CD14-positive monocyte (primary cell): ENCODE measurements at regions not wholly inside any gene's neighbourhood (a gene's known extent, or its start where the extent isn't known, plus 50 kb on each side); places are given as distances from the start of the nearest gene placed in this dataset.

Experiments
- DNase-seq, 3 donors: peaks; one replicate each; pipeline ENCODE4 v3.0.0-alpha.2; 2011 to 2022
- H2AFZ ChIP-seq: 2 replicates; pipeline ENCODE4 v1.6.0; 2012; ENCODE audit warnings: mild to moderate bottlenecking, low read depth, low read length, inconsistent platforms; ENCODE audit not compliant: insufficient read depth, poor library complexity, severe bottlenecking
- H3K27ac ChIP-seq, 2 donors: 1 replicate in 1 of 2; 2 replicates in 1 of 2; pipeline ENCODE4 v1.5.1; 2012 to 2013; ENCODE audit warnings: low read length in 2 of 2, control low read depth in 1 of 2, inconsistent platforms in 1 of 2, low read depth in 1 of 2, mild to moderate bottlenecking in 1 of 2
- H3K27me3 ChIP-seq, 2 donors: one replicate each; pipeline versions ENCODE4 v1.6.0 to v1.6.1; 2011 to 2013; ENCODE audit warnings: low read length in 2 of 2; ENCODE audit not compliant: control insufficient read depth in 2 of 2, insufficient read depth in 2 of 2
- H3K36me3 ChIP-seq, 2 donors: replicated peaks in 1 of 2; 1 replicate in 1 of 2; 2 replicates in 1 of 2; pipeline versions ENCODE4 v1.5.1 to v1.6.1; 2012 to 2013; ENCODE audit warnings: low read length in 2 of 2, control low read depth in 1 of 2, inconsistent platforms in 1 of 2, mild to moderate bottlenecking in 1 of 2; ENCODE audit not compliant: insufficient read depth in 2 of 2, control insufficient read depth in 1 of 2
- H3K4me1 ChIP-seq, 2 donors: 1 replicate in 1 of 2; 2 replicates in 1 of 2; pipeline versions ENCODE4 v1.5.1 to v1.6.1; 2012 to 2013; ENCODE audit warnings: low read length in 2 of 2, control low read depth in 1 of 2, inconsistent platforms in 1 of 2, mild to moderate bottlenecking in 1 of 2, moderate library complexity in 1 of 2; ENCODE audit not compliant: insufficient read depth in 2 of 2, control insufficient read depth in 1 of 2
- H3K4me2 ChIP-seq: replicated peaks from 2 replicates; pipeline ENCODE3; 2012; ENCODE audit warnings: low read length, moderate library complexity, mild to moderate bottlenecking; ENCODE audit not compliant: poor library complexity, severe bottlenecking; ENCODE audit errors: extremely low read depth
- H3K4me3 ChIP-seq, 3 experiments: fragments of 200-600 bp in 1 of 3; sonication (generic) in 1 of 3; replicated peaks in 1 of 3; 1 replicate in 2 of 3; 2 replicates in 1 of 3; pipeline ENCODE4 v1.5.1; 2011 to 2013; ENCODE audit warnings: low read length in 3 of 3, mild to moderate bottlenecking in 3 of 3, control low read depth in 2 of 3, low read depth in 2 of 3, inconsistent platforms in 1 of 3, moderate library complexity in 1 of 3
- H3K79me2 ChIP-seq: 2 replicates; pipeline ENCODE4 v1.6.0; 2012; ENCODE audit warnings: mild to moderate bottlenecking, control low read depth, inconsistent platforms, low read length, moderate library complexity; ENCODE audit not compliant: insufficient read depth
- H3K9ac ChIP-seq: 2 replicates; pipeline ENCODE4 v1.6.0; 2017; ENCODE audit warnings: low read length, mild to moderate bottlenecking; ENCODE audit not compliant: insufficient read depth, poor library complexity, severe bottlenecking
- H3K9me3 ChIP-seq, 2 donors: replicated peaks in 1 of 2; 1 replicate in 1 of 2; 2 replicates in 1 of 2; pipeline versions ENCODE4 v1.5.1 to v1.6.1; 2012 to 2013; ENCODE audit warnings: low read length in 2 of 2, control low read depth in 1 of 2; ENCODE audit not compliant: control insufficient read depth in 1 of 2, insufficient read depth in 1 of 2
- H4K20me1 ChIP-seq: 2 replicates; pipeline ENCODE4 v1.6.0; 2012; ENCODE audit warnings: mild to moderate bottlenecking, low read length, control low read depth, moderate library complexity; ENCODE audit not compliant: insufficient read depth
- H3K27ac Mint-ChIP-seq, 7 donors: one replicate each; pipeline ENCODE4 v1.8.0; 2020; ENCODE audit warnings: mild to moderate bottlenecking in 7 of 7, mixed read lengths in 7 of 7, moderate library complexity in 6 of 7, inconsistent platforms in 2 of 7
- H3K27me3 Mint-ChIP-seq, 3 donors: one replicate each; pipeline ENCODE4 v1.8.0; 2021 to 2022; ENCODE audit warnings: low read depth in 3 of 3, mild to moderate bottlenecking in 3 of 3, mixed read lengths in 3 of 3, moderate library complexity in 3 of 3, inconsistent platforms in 1 of 3
- H3K36me3 Mint-ChIP-seq, 2 donors: one replicate each; pipeline ENCODE4 v1.8.0; 2020; ENCODE audit warnings: mixed read lengths in 2 of 2, inconsistent platforms in 1 of 2, mild to moderate bottlenecking in 1 of 2
- H3K4me1 Mint-ChIP-seq: one replicate; pipeline ENCODE4 v1.8.0; 2020; ENCODE audit warnings: mild to moderate bottlenecking, mixed read lengths
- H3K4me3 Mint-ChIP-seq, 2 donors: one replicate each; pipeline ENCODE4 v1.8.0; 2020; ENCODE audit warnings: mild to moderate bottlenecking in 2 of 2, mixed read lengths in 2 of 2, moderate library complexity in 1 of 2
- H3K9me3 Mint-ChIP-seq, 7 donors: one replicate each; pipeline ENCODE4 v1.8.0; 2020 to 2022; ENCODE audit warnings: mixed read lengths in 7 of 7, mild to moderate bottlenecking in 6 of 7, moderate library complexity in 6 of 7, inconsistent platforms in 2 of 7
- CTCF ChIP-seq: fragments of 200-600 bp; IDR thresholded peaks from one replicate; pipeline ENCODE4 v1.8.0; 2022; ENCODE audit warnings: antibody characterized with exemption, mild to moderate bottlenecking
- WGBS: methylation state at CpG from one replicate; pipeline ENCODE4 v1.1.5; 2013; ENCODE audit warnings: missing lambda C conversion rate; ENCODE audit not compliant: insufficient coverage; 5-methylcytosine and 5-hydroxymethylcytosine counted together
- intact Hi-C, 2 donors: fragments of 100-400 bp; cut with micrococcal nuclease; formaldehyde crosslinking; loops; one replicate each; pipeline versions ENCODE4 v1.15.0 to v1.15.1; 2023

- peaks cover 0 to 20% (median 7%) of the 10 kb centered on the region in 7 donors for H3K9me3 Mint-ChIP-seq
- no peaks in the 10 kb centered on the region for H4K20me1 ChIP-seq
- no peaks in the 10 kb centered on the region for H3K4me1 ChIP-seq
- no peaks in the 10 kb centered on the region for H3K36me3 ChIP-seq
- H3K36me3 Mint-ChIP-seq = no peaks in the 10 kb centered on the region
- H3K4me3 ChIP-seq = no peak overlapping the region
- no peak for DNase-seq
- intact Hi-C loops = no loop called here
- no peaks in the 10 kb centered on the region for H3K4me1 Mint-ChIP-seq
- no peak overlapping the region for H3K27ac ChIP-seq
- no peaks in the 10 kb centered on the region for H3K79me2 ChIP-seq
- H3K9ac ChIP-seq = no peak overlapping the region
- no peak overlapping the region for H3K4me3 Mint-ChIP-seq
- H3K27me3 Mint-ChIP-seq = peaks cover 0 to 3% (median 0%) of the 10 kb centered on the region in 3 donors
- TF ChIP-seq CTCF = no peak
- H3K9me3 ChIP-seq = peaks cover 0 to 4% of the 10 kb centered on the region in 2 donors
- WGBS = no CpG with 5 or more reads among the region's 1 CpG
- no peaks in the 10 kb centered on the region for H3K27me3 ChIP-seq
- peak overlapping the region in 1 of 7 donors; percentile 11 for H3K27ac Mint-ChIP-seq
- H2AFZ ChIP-seq = no peak overlapping the region
- H3K4me2 ChIP-seq = no peak overlapping the region
Measured at GRCh38 chr10:90328896-90329295, 528.9 kb downstream of the HTR7 start.

GRCh38 chr10:90337316-90337715 is 520.5 kb downstream of the HTR7 start:
- Mint-ChIP-seq H3K9me3 (peaks cover 0 to 4% (median 1%) of the 10 kb centered on the region in 7 donors), H3K36me3 (no peaks in the 10 kb centered on the region), H3K27ac (no peak overlapping the region), H3K27me3 (peaks cover 0 to 3% (median 0%) of the 10 kb centered on the region in 3 donors), H3K4me3 (no peak overlapping the region), H3K4me1 (no peaks in the 10 kb centered on the region)
- Histone ChIP-seq H3K4me2 (no peak overlapping the region), H2AFZ (no peak overlapping the region), H3K27me3 (no peaks in the 10 kb centered on the region), H3K27ac (no peak overlapping the region), H3K9me3 (no peaks in the 10 kb centered on the region), H3K36me3 (no peaks in the 10 kb centered on the region), H3K4me3 (no peak overlapping the region), H4K20me1 (no peaks in the 10 kb centered on the region), H3K79me2 (no peaks in the 10 kb centered on the region), H3K9ac (no peak overlapping the region), H3K4me1 (no peaks in the 10 kb centered on the region)
- no CpG with 5 or more reads among the region's 1 CpG for WGBS
- intact Hi-C loops = no loop called here
- DNase-seq = no peak
- TF ChIP-seq CTCF = no peak
